AG04449 (cell line): ENCODE measurements at regions not wholly inside any gene's neighbourhood (a gene's known extent, or its start where the extent isn't known, plus 50 kb on each side); places are given as distances from the start of the nearest gene placed in this dataset.

Experiments
- CTCF ChIA-PET: fragments of 350-600 bp; formaldehyde crosslinking; extraction: SDS; loops from one replicate; lab custom pipeline; 2021; ENCODE audit warnings: antibody characterized with exemption; lab: Yijun Ruan, JAX
- POLR2A ChIA-PET: fragments of 400-600, 350-600 bp; formaldehyde crosslinking; extraction: SDS; loops from one replicate; lab custom pipeline; 2020; ENCODE audit warnings: antibody characterized with exemption, inconsistent platforms; lab: Yijun Ruan, JAX
- DNase-seq: peaks from one replicate; pipeline ENCODE4 v3.0.0-alpha.2; 2010; ENCODE audit warnings: low read depth, low spot score
- H3K4me3 ChIP-seq: 2 replicates; pipeline ENCODE4 v1.5.1; 2011; ENCODE audit warnings: low read depth, mild to moderate bottlenecking, control low read depth, low read length
- TF ChIP-seq, protein P1 (sequence below): IDR thresholded peaks from one replicate; pipeline ENCODE4 v1.5.1; 2011; ENCODE audit warnings: mild to moderate bottlenecking, moderate library complexity, low read length, control low read depth, inconsistent platforms; ENCODE audit not compliant: insufficient read depth; ENCODE audit errors: missing control alignments

DNA sequence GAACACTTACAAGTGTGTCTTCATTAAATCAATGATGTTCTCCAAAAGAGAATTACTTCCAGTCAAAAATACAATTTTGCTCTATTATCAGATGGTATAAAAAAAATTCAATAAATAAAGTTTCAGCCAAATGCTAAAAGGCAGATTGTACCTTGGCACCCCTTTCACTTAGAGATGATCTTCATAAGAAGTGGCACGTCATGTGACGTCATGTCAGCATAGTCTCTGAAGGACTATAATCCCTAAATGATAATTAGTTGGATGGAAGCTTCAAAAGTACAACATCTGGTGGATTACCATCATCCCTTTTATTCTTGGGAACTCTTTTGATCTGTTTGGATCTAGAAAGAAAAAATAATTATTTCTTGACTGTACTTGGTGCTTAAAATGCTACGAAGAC is 335.5 kb upstream of the EDNRB start:
- no peak for DNase-seq
- POLR2A ChIA-PET = no interaction called here
- H3K4me3 ChIP-seq = no peak overlapping the region
- TF ChIP-seq, protein P1, sequence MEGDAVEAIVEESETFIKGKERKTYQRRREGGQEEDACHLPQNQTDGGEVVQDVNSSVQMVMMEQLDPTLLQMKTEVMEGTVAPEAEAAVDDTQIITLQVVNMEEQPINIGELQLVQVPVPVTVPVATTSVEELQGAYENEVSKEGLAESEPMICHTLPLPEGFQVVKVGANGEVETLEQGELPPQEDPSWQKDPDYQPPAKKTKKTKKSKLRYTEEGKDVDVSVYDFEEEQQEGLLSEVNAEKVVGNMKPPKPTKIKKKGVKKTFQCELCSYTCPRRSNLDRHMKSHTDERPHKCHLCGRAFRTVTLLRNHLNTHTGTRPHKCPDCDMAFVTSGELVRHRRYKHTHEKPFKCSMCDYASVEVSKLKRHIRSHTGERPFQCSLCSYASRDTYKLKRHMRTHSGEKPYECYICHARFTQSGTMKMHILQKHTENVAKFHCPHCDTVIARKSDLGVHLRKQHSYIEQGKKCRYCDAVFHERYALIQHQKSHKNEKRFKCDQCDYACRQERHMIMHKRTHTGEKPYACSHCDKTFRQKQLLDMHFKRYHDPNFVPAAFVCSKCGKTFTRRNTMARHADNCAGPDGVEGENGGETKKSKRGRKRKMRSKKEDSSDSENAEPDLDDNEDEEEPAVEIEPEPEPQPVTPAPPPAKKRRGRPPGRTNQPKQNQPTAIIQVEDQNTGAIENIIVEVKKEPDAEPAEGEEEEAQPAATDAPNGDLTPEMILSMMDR = no peak
- CTCF ChIA-PET = no interaction called here

DNA sequence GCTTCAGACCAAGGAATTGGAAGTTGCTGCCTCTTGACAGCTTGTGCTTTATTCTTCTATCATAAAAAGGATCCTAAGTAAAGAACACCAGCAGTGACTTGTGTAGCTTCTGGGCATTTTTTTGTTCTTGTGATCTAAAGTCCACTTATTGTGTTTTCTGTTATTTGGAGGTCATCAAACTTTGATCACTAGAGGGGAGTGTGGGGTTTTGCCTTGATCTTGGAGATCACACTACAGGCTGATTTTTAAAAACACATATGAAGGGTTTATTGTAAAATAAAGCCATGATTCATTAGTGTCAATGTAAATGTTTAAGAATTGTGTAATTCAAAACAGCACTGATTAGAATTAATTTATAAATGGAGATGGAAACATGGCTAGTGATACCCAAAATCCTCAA is 328.7 kb upstream of the EDNRB start:
- TF ChIP-seq, protein P1 = no peak
- ChIA-PET CTCF (no interaction called here), POLR2A (no interaction called here)
- no peak overlapping the region for H3K4me3 ChIP-seq
- DNase-seq = no peak

DNA sequence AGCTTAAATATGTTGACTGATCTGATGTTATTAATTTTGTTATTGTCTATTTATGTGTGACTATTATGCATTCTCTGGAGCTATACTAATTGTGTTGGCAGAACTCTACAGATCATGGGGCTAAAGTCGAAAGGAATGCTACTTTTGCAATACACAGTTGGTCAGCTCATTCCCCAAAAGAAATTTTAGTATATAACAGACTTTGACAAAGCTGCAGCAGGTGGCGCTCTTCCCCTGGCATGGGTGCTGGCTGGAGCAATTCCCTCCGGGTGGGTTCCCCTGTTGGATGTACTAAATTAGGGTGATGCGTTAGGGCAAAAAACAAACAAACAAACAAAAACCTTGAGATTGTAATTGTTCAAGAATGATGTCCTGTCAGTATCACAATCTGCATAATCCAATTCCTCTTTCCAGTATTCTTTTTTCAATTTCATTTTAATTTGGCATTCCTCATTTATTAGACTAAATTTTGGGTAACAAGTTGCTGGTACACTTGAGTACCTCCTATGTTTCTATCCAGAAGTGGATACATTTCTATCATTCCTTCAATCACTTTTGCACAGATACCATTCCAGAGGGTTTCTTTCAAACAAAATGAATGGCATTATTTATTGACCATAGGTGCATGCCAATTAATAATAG is 322.8 kb upstream of the EDNRB start:
- CTCF ChIA-PET = interaction anchor here (0.9 to 2.7 kb wide), 6 partner anchors 12 to 737 kb away, joined by 3 to 14 read pairs (median 6); no protein-coding TSS in a partner anchor
- DNase-seq = no peak
- POLR2A ChIA-PET = no interaction called here
- TF ChIP-seq, protein P1 = peak; percentile 46
- no peak overlapping the region for H3K4me3 ChIP-seq

DNA sequence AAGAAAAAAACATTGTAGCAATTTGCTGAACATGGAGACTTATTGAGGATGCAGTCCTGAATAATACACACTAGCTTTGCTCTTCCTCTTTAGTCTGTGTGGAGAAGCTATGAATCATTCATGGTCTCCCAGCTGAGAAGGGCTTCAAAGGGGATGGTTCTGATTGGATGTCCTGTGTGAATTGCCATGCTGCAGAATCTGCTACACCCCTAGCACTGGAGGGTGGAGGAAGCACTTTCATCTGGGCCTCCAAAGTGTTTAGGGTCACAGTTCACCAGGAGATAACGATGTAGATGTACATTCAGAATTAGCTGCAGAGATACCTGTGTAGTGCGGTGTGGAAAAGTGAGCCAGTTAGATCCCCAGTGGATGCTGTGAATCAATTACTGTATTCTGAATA is 321.1 kb upstream of the EDNRB start:
- ChIA-PET POLR2A (no interaction called here), CTCF (interaction anchor here (1.7 to 2.7 kb wide), 4 partner anchors 11 to 739 kb away, joined by 6 to 14 read pairs (median 8); no protein-coding TSS in a partner anchor)
- DNase-seq = no peak
- H3K4me3 ChIP-seq = no peak overlapping the region
- TF ChIP-seq, protein P1 = no peak

DNA sequence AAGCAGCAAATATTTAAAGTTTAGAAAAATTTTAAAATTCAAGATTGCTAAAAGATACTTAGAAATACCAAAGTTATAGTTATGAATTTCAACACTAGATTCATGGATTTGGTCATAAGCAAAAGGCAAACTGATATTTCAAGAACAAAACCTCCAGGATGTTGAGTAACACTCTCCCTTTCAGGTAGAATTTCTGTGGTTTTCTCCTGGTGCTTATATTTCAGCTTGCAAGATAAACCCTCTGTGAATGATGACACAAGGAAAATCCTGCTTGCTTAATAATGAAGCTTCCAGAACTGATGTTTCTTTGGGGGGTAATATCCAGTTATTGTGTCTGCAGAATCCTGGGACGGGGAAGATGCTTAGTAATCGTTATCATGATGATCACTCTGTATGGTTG is 320.3 kb upstream of the EDNRB start:
- no peak for DNase-seq
- CTCF ChIA-PET = no interaction called here
- H3K4me3 ChIP-seq = no peak overlapping the region
- POLR2A ChIA-PET = no interaction called here
- TF ChIP-seq, protein P1 = no peak

DNA sequence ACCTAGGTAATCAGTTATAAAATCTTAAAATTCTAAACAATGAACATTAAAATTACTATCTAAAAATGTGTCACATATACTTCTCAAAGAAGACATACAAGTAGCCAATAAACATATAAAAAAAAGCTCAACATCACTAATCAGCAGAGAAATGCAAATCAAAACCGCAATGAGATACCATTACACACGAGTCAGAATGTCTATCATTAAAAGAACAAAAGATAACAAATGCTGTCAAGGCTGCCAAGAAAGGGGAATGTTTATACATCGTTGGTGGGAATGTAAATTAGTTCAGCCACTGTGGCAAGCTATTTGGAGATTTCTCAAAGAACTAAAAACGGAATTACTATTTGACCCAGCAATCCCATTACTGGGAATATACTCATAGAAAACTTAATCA is 310.3 kb upstream of the EDNRB start:
- ChIA-PET POLR2A (no interaction called here), CTCF (interaction anchor here (2.8 kb wide), 1 partner anchor 12 kb away, joined by 9 read pairs; no protein-coding TSS in a partner anchor)
- no peak for DNase-seq
- TF ChIP-seq, protein P1 = no peak
- H3K4me3 ChIP-seq = no peak overlapping the region
